Hepatocyte (in vitro differentiated cells): ENCODE measurements at regions not wholly inside any gene's neighbourhood (a gene's known extent, or its start where the extent isn't known, plus 50 kb on each side); places are given as distances from the start of the nearest gene placed in this dataset.

Experiments
- DNase-seq: peaks from one replicate; pipeline ENCODE4 v3.0.0-alpha.2; 2016; ENCODE audit warnings: low spot score
- H2AFZ ChIP-seq: fragments of 200-600 bp; sonication (generic); 2 replicates; pipeline ENCODE4 v1.6.0; 2016; ENCODE audit warnings: antibody characterized with exemption, mild to moderate bottlenecking
- H3K27ac ChIP-seq: fragments of 200-600 bp; sonication (generic); 2 replicates; pipeline ENCODE4 v1.5.1; 2016; ENCODE audit warnings: mild to moderate bottlenecking
- H3K27me3 ChIP-seq: fragments of 200-600 bp; sonication (generic); 2 replicates; pipeline ENCODE4 v1.6.1; 2016
- H3K36me3 ChIP-seq: fragments of 200-600 bp; sonication (generic); replicated peaks from 2 replicates; pipeline ENCODE4 v1.5.1; 2016; ENCODE audit warnings: low read depth; ENCODE audit not compliant: insufficient read depth
- H3K4me1 ChIP-seq: fragments of 200-600 bp; sonication (generic); 2 replicates; pipeline ENCODE4 v1.5.1; 2016; ENCODE audit warnings: mild to moderate bottlenecking, moderate library complexity; ENCODE audit not compliant: insufficient read depth
- H3K4me2 ChIP-seq: fragments of 200-600 bp; sonication (generic); 2 replicates; pipeline ENCODE4 v1.6.0; 2016
- H3K4me3 ChIP-seq: fragments of 200-600 bp; sonication (generic); 2 replicates; pipeline ENCODE4 v1.5.1; 2016; ENCODE audit warnings: mild to moderate bottlenecking
- H3K79me2 ChIP-seq: fragments of 200-600 bp; sonication (generic); 2 replicates; pipeline ENCODE4 v1.6.0; 2017; ENCODE audit warnings: mild to moderate bottlenecking
- H3K9me2 ChIP-seq: fragments of 200-600 bp; sonication (generic); replicated peaks from 2 replicates; pipeline ENCODE4 v1.6.0; 2017; ENCODE audit warnings: mild to moderate bottlenecking; ENCODE audit not compliant: insufficient read depth
- H3K9me3 ChIP-seq: fragments of 200-600 bp; sonication (generic); 2 replicates; pipeline ENCODE4 v1.5.1; 2016; ENCODE audit warnings: low read depth, mild to moderate bottlenecking
- H4K20me1 ChIP-seq: fragments of 200-600 bp; sonication (generic); 2 replicates; pipeline ENCODE4 v1.6.0; 2016; ENCODE audit warnings: mild to moderate bottlenecking; ENCODE audit not compliant: insufficient read depth, poor library complexity, severe bottlenecking
- CTCF ChIP-seq: fragments of 200-600 bp; sonication (generic); IDR thresholded peaks from 2 replicates; pipeline ENCODE4 v1.5.1; 2016; ENCODE audit warnings: antibody characterized with exemption, mild to moderate bottlenecking; ENCODE audit not compliant: poor library complexity
- EZH2 ChIP-seq: fragments of 200-600 bp; sonication (generic); IDR thresholded peaks from 2 replicates; pipeline ENCODE4 v1.6.1; 2016; ENCODE audit warnings: antibody characterized with exemption, mild to moderate bottlenecking, borderline replicate concordance
- EZH2phosphoT487 ChIP-seq: fragments of 200-600 bp; sonication (generic); IDR thresholded peaks from one replicate; pipeline ENCODE4 v1.6.1; 2018; ENCODE audit warnings: antibody characterized with exemption, mild to moderate bottlenecking, low read depth, moderate library complexity; ENCODE audit not compliant: unreplicated experiment, severe bottlenecking
- WGBS: methylation state at CpG from one replicate; pipeline ENCODE4 v1.1.6; 2016; ENCODE audit warnings: low lambda C conversion rate; ENCODE audit errors: missing lambda C conversion rate; 5-methylcytosine and 5-hydroxymethylcytosine counted together

DNA sequence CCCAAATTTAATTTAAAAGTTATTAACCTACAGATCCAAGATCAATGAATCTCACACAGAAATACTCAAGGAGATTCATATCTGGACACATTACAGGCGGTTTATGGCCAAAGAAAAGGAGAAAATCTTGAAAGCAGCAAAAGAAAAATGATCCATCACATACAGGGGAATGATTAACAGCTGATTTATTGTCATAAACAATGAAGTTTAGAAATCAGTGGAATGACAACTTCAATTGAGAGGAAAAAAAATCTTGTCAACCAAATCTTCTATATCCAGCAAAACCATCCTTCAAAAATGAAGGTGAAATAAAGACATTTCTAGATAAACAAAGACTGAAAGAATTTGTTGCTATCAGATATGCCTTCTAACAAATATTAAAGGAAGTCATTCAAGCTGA, 156.2 kb upstream of the SEMA6D start:
- Histone ChIP-seq H3K4me3 (no peak overlapping the region), H3K27me3 (no peaks in the 10 kb centered on the region), H3K79me2 (no peaks in the 10 kb centered on the region), H3K4me1 (no peaks in the 10 kb centered on the region), H3K4me2 (no peak overlapping the region), H4K20me1 (no peaks in the 10 kb centered on the region), H3K27ac (no peak overlapping the region), H3K9me2 (no peaks in the 10 kb centered on the region), H3K36me3 (no peaks in the 10 kb centered on the region), H3K9me3 (peaks cover 3% of the 10 kb centered on the region), H2AFZ (no peak overlapping the region)
- TF ChIP-seq EZH2: no peak
- TF ChIP-seq EZH2phosphoT487: no peak
- TF ChIP-seq CTCF: no peak
- DNase-seq: no peak
- 77% methylated on average over 1 of the region's 1 CpG for WGBS

DNA sequence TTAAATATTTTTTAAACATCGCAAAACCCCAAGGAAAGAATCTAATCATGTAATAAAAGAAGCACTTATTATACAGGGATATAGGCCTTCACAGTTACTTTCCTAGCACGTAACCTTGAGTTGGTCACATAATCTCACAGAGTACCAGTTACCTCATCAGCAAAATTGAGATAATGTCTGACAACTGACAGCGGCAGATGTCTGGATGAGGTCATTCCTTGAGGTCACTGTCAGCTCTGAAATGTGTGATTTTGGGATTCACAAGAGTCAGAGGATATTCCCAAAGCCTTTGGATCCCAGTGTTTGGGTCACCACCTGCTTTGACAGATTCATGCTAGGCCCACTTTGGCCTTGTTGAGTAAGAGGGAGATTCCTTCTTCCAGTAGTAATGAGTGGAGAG, 151.4 kb upstream of the SEMA6D start:
- Histone ChIP-seq H3K27ac (no peak overlapping the region), H3K79me2 (no peaks in the 10 kb centered on the region), H3K27me3 (no peaks in the 10 kb centered on the region), H2AFZ (no peak overlapping the region), H3K9me2 (no peaks in the 10 kb centered on the region), H3K4me3 (no peak overlapping the region), H4K20me1 (no peaks in the 10 kb centered on the region), H3K9me3 (peaks cover under 1% of the 10 kb centered on the region), H3K4me1 (no peaks in the 10 kb centered on the region), H3K4me2 (no peak overlapping the region), H3K36me3 (no peaks in the 10 kb centered on the region)
- no peak for DNase-seq
- WGBS: 70% methylated on average over 3 of the region's 3 CpGs
- no peak for TF ChIP-seq CTCF
- TF ChIP-seq EZH2phosphoT487: no peak

- no peak overlapping the region for H3K4me2 ChIP-seq
- no peaks in the 10 kb centered on the region for H3K4me1 ChIP-seq
- no peak overlapping the region for H3K27ac ChIP-seq
- H2AFZ ChIP-seq: no peak overlapping the region
- no peaks in the 10 kb centered on the region for H3K9me3 ChIP-seq
- H3K36me3 ChIP-seq: no peaks in the 10 kb centered on the region
- TF ChIP-seq EZH2 (no peak), CTCF (no peak), EZH2phosphoT487 (no peak)
- no peak overlapping the region for H3K4me3 ChIP-seq
- H3K79me2 ChIP-seq: no peaks in the 10 kb centered on the region
- DNase-seq: no peak
- H4K20me1 ChIP-seq: no peaks in the 10 kb centered on the region
- H3K27me3 ChIP-seq: no peaks in the 10 kb centered on the region
- no peaks in the 10 kb centered on the region for H3K9me2 ChIP-seq
- 85% methylated on average over 6 of the region's 6 CpGs for WGBS
Measured at GRCh38 chr15:47566610-47567009, 150.7 kb upstream of the SEMA6D start.

DNA sequence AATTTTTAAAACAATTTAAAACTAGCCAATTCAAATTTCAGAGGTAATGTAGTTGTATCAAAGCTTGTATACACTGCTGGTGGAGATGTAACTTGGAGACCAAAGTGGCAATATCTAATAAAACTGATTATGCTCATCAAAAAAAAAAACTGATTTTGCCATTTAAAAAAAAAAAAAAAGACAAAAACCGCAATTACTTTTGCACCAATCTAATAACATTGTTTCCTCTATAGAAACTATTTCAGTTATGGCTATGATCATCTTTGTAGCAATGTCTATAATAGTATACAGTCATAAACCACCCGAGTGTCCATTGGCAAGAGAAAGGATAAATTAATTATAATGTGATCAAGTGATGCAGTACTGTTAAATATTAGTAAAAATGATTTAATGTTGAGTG, 149.3 kb upstream of the SEMA6D start:
- Histone ChIP-seq H2AFZ (no peak overlapping the region), H4K20me1 (no peaks in the 10 kb centered on the region), H3K4me3 (no peak overlapping the region), H3K4me1 (no peaks in the 10 kb centered on the region), H3K9me3 (no peaks in the 10 kb centered on the region), H3K27me3 (no peaks in the 10 kb centered on the region), H3K27ac (no peak overlapping the region), H3K79me2 (no peaks in the 10 kb centered on the region), H3K9me2 (no peaks in the 10 kb centered on the region), H3K4me2 (no peak overlapping the region), H3K36me3 (no peaks in the 10 kb centered on the region)
- no peak for DNase-seq
- TF ChIP-seq CTCF (no peak), EZH2phosphoT487 (no peak), EZH2 (no peak)
- WGBS: 98% methylated on average over 2 of the region's 2 CpGs
